ENCODE measurements at regions not wholly inside any gene's neighbourhood (a gene's known extent, or its start where the extent isn't known, plus 50 kb on each side); places are given as distances from the start of the nearest gene placed in this dataset.

- in situ Hi-C loops (cut with HindIII; ENCODE audit: low sequenced_read_pairs), result no loop called here
- DNase-seq (ENCODE audit: low spot score), result no peak
Measured at GRCh38 chr9:89811886-89812450, 207.2 kb downstream of the GADD45G start.

GRCh38 chr9:89812556-89813181 lies 207.9 kb downstream of the GADD45G start:
- DNase-seq (ENCODE audit: low spot score), result no peak
- in situ Hi-C loops (cut with HindIII; ENCODE audit: low sequenced_read_pairs), result no loop called here

- DNase-seq (ENCODE audit: low spot score), result no peak
- in situ Hi-C loops (cut with HindIII; ENCODE audit: low sequenced_read_pairs), result no loop called here
Measured at GRCh38 chr9:89813482-89813881, 208.7 kb downstream of the GADD45G start.

GRCh38 chr9:89814340-89815040 lies 209.7 kb downstream of the GADD45G start:
- DNase-seq (ENCODE audit: low spot score), result no peak
- in situ Hi-C loops (cut with HindIII; ENCODE audit: low sequenced_read_pairs), result no loop called here

GRCh38 chr9:89815061-89815902 lies 210.5 kb downstream of the GADD45G start:
- in situ Hi-C loops (cut with HindIII; ENCODE audit: low sequenced_read_pairs), result no loop called here
- DNase-seq (ENCODE audit: low spot score), result no peak

GRCh38 chr9:89815903-89816573 lies 211.2 kb downstream of the GADD45G start:
- in situ Hi-C loops (cut with HindIII; ENCODE audit: low sequenced_read_pairs), result no loop called here
- no peak for DNase-seq (ENCODE audit: low spot score)

GRCh38 chr9:89817151-89817950 lies 212.5 kb downstream of the GADD45G start:
- DNase-seq (ENCODE audit: low spot score), result no peak
- in situ Hi-C loops (cut with HindIII; ENCODE audit: low sequenced_read_pairs), result no loop called here

- in situ Hi-C loops (cut with HindIII; ENCODE audit: low sequenced_read_pairs), result no loop called here
- no peak for DNase-seq (ENCODE audit: low spot score)
Measured at GRCh38 chr9:89820337-89820736, 215.5 kb downstream of the GADD45G start.

- DNase-seq (ENCODE audit: low spot score), result no peak
- in situ Hi-C loops (cut with HindIII; ENCODE audit: low sequenced_read_pairs), result no loop called here
Measured at GRCh38 chr9:89821081-89821480, 216.3 kb downstream of the GADD45G start.

- no peak for DNase-seq (ENCODE audit: low spot score)
- in situ Hi-C loops (cut with HindIII; ENCODE audit: low sequenced_read_pairs), result no loop called here
Measured at GRCh38 chr9:89822996-89823395, 218.2 kb downstream of the GADD45G start.

- in situ Hi-C loops (cut with HindIII; ENCODE audit: low sequenced_read_pairs), result no loop called here
- no peak for DNase-seq (ENCODE audit: low spot score)
Measured at GRCh38 chr9:89825669-89826068, 220.9 kb downstream of the GADD45G start.

- in situ Hi-C loops (cut with HindIII; ENCODE audit: low sequenced_read_pairs), result no loop called here
- no peak for DNase-seq (ENCODE audit: low spot score)
Measured at GRCh38 chr9:89826186-89826585, 221.4 kb downstream of the GADD45G start.

- no peak for DNase-seq (ENCODE audit: low spot score)
- in situ Hi-C loops (cut with HindIII; ENCODE audit: low sequenced_read_pairs), result no loop called here
Measured at GRCh38 chr9:89829346-89829745, 224.5 kb downstream of the GADD45G start.

GRCh38 chr9:89835666-89836065 lies 230.9 kb downstream of the GADD45G start:
- DNase-seq (ENCODE audit: low spot score), result no peak
- in situ Hi-C loops (cut with HindIII; ENCODE audit: low sequenced_read_pairs), result no loop called here

GRCh38 chr9:89837162-89837933 lies 232.5 kb downstream of the GADD45G start:
- in situ Hi-C loops (cut with HindIII; ENCODE audit: low sequenced_read_pairs), result no loop called here
- DNase-seq (ENCODE audit: low spot score), result no peak

GRCh38 chr9:89837934-89838310 lies 233.1 kb downstream of the GADD45G start:
- in situ Hi-C loops (cut with HindIII; ENCODE audit: low sequenced_read_pairs), result no loop called here
- DNase-seq (ENCODE audit: low spot score), result no peak

- in situ Hi-C loops (cut with HindIII; ENCODE audit: low sequenced_read_pairs), result no loop called here
- no peak for DNase-seq (ENCODE audit: low spot score)
Measured at GRCh38 chr9:89838621-89839020, 233.8 kb downstream of the GADD45G start.

GRCh38 chr9:89839449-89839848 lies 234.6 kb downstream of the GADD45G start:
- DNase-seq (ENCODE audit: low spot score), result no peak
- in situ Hi-C loops (cut with HindIII; ENCODE audit: low sequenced_read_pairs), result no loop called here
